NCI-H748 (cell line): ENCODE measurements at regions not wholly inside any gene's neighbourhood (a gene's known extent, or its start where the extent isn't known, plus 50 kb on each side); places are given as distances from the start of the nearest gene placed in this dataset.

ENCODE experiments used
- DNase-seq: peaks from one replicate; lab custom pipeline; 2025; ENCODE audit not compliant: unreplicated experiment; lab: John Stamatoyannopoulos, UW

GRCh38 chr10:8921568-8921967 lies 867.1 kb downstream of the GATA3 start:
- no peak for DNase-seq

- DNase-seq = no peak
These were observed 868.6 kb downstream of the GATA3 start for GRCh38 chr10:8923096-8923495.

- no peak for DNase-seq
These were observed 873.2 kb downstream of the GATA3 start for GRCh38 chr10:8927705-8928104.

GRCh38 chr10:8946451-8946850 lies 892.0 kb downstream of the GATA3 start:
- DNase-seq = no peak

- no peak for DNase-seq
These were observed 896.5 kb downstream of the GATA3 start for GRCh38 chr10:8950978-8951377.

GRCh38 chr10:8951440-8952089 lies 897.1 kb downstream of the GATA3 start:
- DNase-seq = no peak

- DNase-seq = no peak
These were observed 901.9 kb downstream of the GATA3 start for GRCh38 chr10:8956400-8956799.

GRCh38 chr10:8962249-8962648 lies 907.8 kb downstream of the GATA3 start:
- DNase-seq = no peak

GRCh38 chr10:8967061-8967460 lies 912.6 kb downstream of the GATA3 start:
- no peak for DNase-seq

- no peak for DNase-seq
These were observed 915.4 kb downstream of the GATA3 start for GRCh38 chr10:8969853-8970252.

GRCh38 chr10:8975535-8975934 lies 921.0 kb downstream of the GATA3 start:
- no peak for DNase-seq

GRCh38 chr10:8978100-8978499 lies 923.6 kb downstream of the GATA3 start:
- no peak for DNase-seq

- DNase-seq = no peak
These were observed 925.5 kb downstream of the GATA3 start for GRCh38 chr10:8979976-8980375.

GRCh38 chr10:8981277-8981676 lies 926.8 kb downstream of the GATA3 start:
- no peak for DNase-seq

GRCh38 chr10:8985651-8986050 lies 931.2 kb downstream of the GATA3 start:
- DNase-seq = no peak

GRCh38 chr10:8986975-8987374 lies 932.5 kb downstream of the GATA3 start:
- DNase-seq = no peak

GRCh38 chr10:8987712-8988111 lies 933.2 kb downstream of the GATA3 start:
- DNase-seq = no peak

- DNase-seq = no peak
These were observed 935.9 kb downstream of the GATA3 start for GRCh38 chr10:8990280-8990987.

- no peak for DNase-seq
These were observed 937.5 kb downstream of the GATA3 start for GRCh38 chr10:8992009-8992408.

GRCh38 chr10:8993864-8994263 lies 939.4 kb downstream of the GATA3 start:
- no peak for DNase-seq

GRCh38 chr10:8998751-8999150 lies 944.3 kb downstream of the GATA3 start:
- no peak for DNase-seq

- DNase-seq = no peak
These were observed 948.6 kb downstream of the GATA3 start for GRCh38 chr10:9003122-9003521.

GRCh38 chr10:9004736-9005135 lies 950.2 kb downstream of the GATA3 start:
- DNase-seq = no peak
